Neural progenitor cell (in vitro differentiated cells): ENCODE measurements at regions not wholly inside any gene's neighbourhood (a gene's known extent, or its start where the extent isn't known, plus 50 kb on each side); places are given as distances from the start of the nearest gene placed in this dataset.

Experiments used
- CTCF ChIP-seq: fragments of 200-600 bp; sonication (generic); IDR thresholded peaks from 2 replicates; pipeline ENCODE4 v1.5.1; 2017; ENCODE audit warnings: antibody characterized with exemption, mild to moderate bottlenecking
- EZH2 ChIP-seq: fragments of 200-600 bp; sonication (generic); IDR thresholded peaks from 2 replicates; pipeline ENCODE4 v1.6.1; 2017; ENCODE audit warnings: antibody characterized with exemption, mild to moderate bottlenecking, moderate library complexity

GRCh38 chr5:154653764-154654485 is 101.3 kb upstream of the LARP1 start:
- no peak for TF ChIP-seq EZH2
- TF ChIP-seq CTCF: no peak
